IMR-90 (cell line): ENCODE measurements at regions not wholly inside any gene's neighbourhood (a gene's known extent, or its start where the extent isn't known, plus 50 kb on each side); places are given as distances from the start of the nearest gene placed in this dataset.
"Not testable (repeated sequence)": the region's sequence is repeated elsewhere in the genome, so short reads cannot be mapped to it uniquely, and the experiment has no call there.

Experiments
- ATAC-seq: fragments of 200-7000 bp; cut with Tn5 transposase; 2 replicates; pipeline ENCODE4 v1.9.1; 2020; ENCODE audit warnings: low read depth, mild to moderate bottlenecking, moderate library complexity
- BruUV-seq: library from RNA; stranded (reverse); fragments of 400-500 nt; replicated peaks from 2 replicates; lab custom pipeline; 2021; lab: Mats Ljungman, UMichigan
- CTCF ChIA-PET: fragments of 300-600 bp; formaldehyde crosslinking; extraction: SDS; loops from one replicate; lab custom pipeline; 2021; ENCODE audit warnings: antibody characterized with exemption; lab: Yijun Ruan, JAX
- POLR2A ChIA-PET: fragments of 300-600 bp; sonication (Branson Sonifier 250); formaldehyde crosslinking; loops from one replicate; lab custom pipeline; 2022; ENCODE audit warnings: antibody characterized with exemption; ENCODE audit not compliant: unreplicated experiment; lab: Charles Lee
- DNase-seq: peaks from one replicate; pipeline ENCODE4 v3.0.0; 2013
- H2AFZ ChIP-seq: replicated peaks from 2 replicates; pipeline ENCODE3; 2013; ENCODE audit warnings: low read length, mild to moderate bottlenecking; ENCODE audit not compliant: poor library complexity
- H2AK5ac ChIP-seq: 2 replicates; pipeline ENCODE4 v1.6.1; 2013; ENCODE audit warnings: low read depth, low read length, inconsistent platforms
- H2AK9ac ChIP-seq: replicated peaks from 2 replicates; pipeline ENCODE3; 2013; ENCODE audit warnings: mild to moderate bottlenecking, low read depth, low read length, moderate library complexity; ENCODE audit not compliant: poor library complexity
- H2BK120ac ChIP-seq: 2 replicates; pipeline ENCODE4 v1.6.1; 2013; ENCODE audit warnings: low read depth, low read length, inconsistent platforms
- H2BK15ac ChIP-seq: 3 replicates; pipeline ENCODE4 v1.6.1; 2013; ENCODE audit warnings: low read depth, low read length, inconsistent platforms
- H2BK20ac ChIP-seq: 2 replicates; pipeline ENCODE4 v1.6.1; 2013; ENCODE audit warnings: low read depth, mild to moderate bottlenecking, inconsistent platforms, low read length, moderate library complexity
- H2BK5ac ChIP-seq: 2 replicates; pipeline ENCODE4 v1.6.1; 2013; ENCODE audit warnings: mild to moderate bottlenecking, low read depth, low read length, inconsistent platforms; ENCODE audit not compliant: poor library complexity, severe bottlenecking
- H3K14ac ChIP-seq: replicated peaks from 2 replicates; pipeline ENCODE4 v1.6.1; 2013; ENCODE audit warnings: low read depth, low read length, inconsistent platforms
- H3K18ac ChIP-seq: 2 replicates; pipeline ENCODE4 v1.6.1; 2013; ENCODE audit warnings: low read depth, low read length, control low read depth
- H3K23ac ChIP-seq: 2 replicates; pipeline ENCODE4 v1.6.1; 2013; ENCODE audit warnings: low read depth, low read length, inconsistent platforms
- H3K27ac ChIP-seq: 2 replicates; pipeline ENCODE4 v1.5.1; 2013; ENCODE audit warnings: mild to moderate bottlenecking, control low read depth, low read length; ENCODE audit not compliant: insufficient read depth
- H3K27me3 ChIP-seq: 2 replicates; pipeline ENCODE4 v1.6.1; 2013; ENCODE audit warnings: low read length; ENCODE audit not compliant: control insufficient read depth, insufficient read depth
- H3K36me3 ChIP-seq: 2 replicates; pipeline ENCODE4 v1.6.1; 2013; ENCODE audit warnings: low read length, mixed read lengths; ENCODE audit not compliant: control insufficient read depth, insufficient read depth
- H3K4ac ChIP-seq: 2 replicates; pipeline ENCODE4 v1.6.1; 2013; ENCODE audit warnings: low read depth, low read length, inconsistent platforms
- H3K4me1 ChIP-seq: 2 replicates; pipeline ENCODE4 v1.6.1; 2013; ENCODE audit warnings: low read length, mixed read lengths; ENCODE audit not compliant: control insufficient read depth, insufficient read depth
- H3K4me2 ChIP-seq: 2 replicates; pipeline ENCODE4 v1.6.1; 2013; ENCODE audit warnings: low read depth, mild to moderate bottlenecking, control low read depth, low read length, moderate library complexity
- H3K4me3 ChIP-seq: 2 replicates; pipeline ENCODE4 v1.5.1; 2013; ENCODE audit warnings: low read depth, mild to moderate bottlenecking, control low read depth, low read length, moderate library complexity; ENCODE audit not compliant: insufficient read depth
- H3K56ac ChIP-seq: 2 replicates; pipeline ENCODE4 v1.6.1; 2013; ENCODE audit warnings: low read length, inconsistent platforms; ENCODE audit not compliant: insufficient read depth; ENCODE audit errors: extremely low read depth
- H3K79me1 ChIP-seq, 2 experiments: 2 replicates each; pipeline ENCODE4 v1.6.1; 2013; ENCODE audit warnings: low read length in 2 of 2, inconsistent platforms in 1 of 2, low read depth in 1 of 2
- H3K9ac ChIP-seq: 2 replicates; pipeline ENCODE4 v1.6.1; 2013; ENCODE audit warnings: low read depth, low read length, control low read depth
- H3K9me1 ChIP-seq: 2 replicates; pipeline ENCODE4 v1.6.1; 2013; ENCODE audit warnings: low read length, inconsistent platforms; ENCODE audit not compliant: insufficient read depth
- H3K9me3 ChIP-seq: 2 replicates; pipeline ENCODE4 v1.6.1; 2013; ENCODE audit warnings: low read length; ENCODE audit not compliant: control insufficient read depth, insufficient read depth
- H4K20me1 ChIP-seq: 2 replicates; pipeline ENCODE4 v1.6.1; 2013; ENCODE audit warnings: low read length, inconsistent platforms; ENCODE audit not compliant: insufficient read depth
- H4K5ac ChIP-seq: 2 replicates; pipeline ENCODE4 v1.6.1; 2013; ENCODE audit warnings: mild to moderate bottlenecking, low read depth, low read length, control low read depth
- H4K8ac ChIP-seq, 2 experiments: 2 replicates each; pipeline ENCODE4 v1.6.1; 2013; ENCODE audit warnings: low read depth in 2 of 2, low read length in 2 of 2, control low read depth in 1 of 2, inconsistent platforms in 1 of 2
- H4K91ac ChIP-seq: 2 replicates; pipeline ENCODE4 v1.6.1; 2013; ENCODE audit warnings: low read depth, low read length, inconsistent platforms; ENCODE audit not compliant: insufficient read depth
- WGBS, 2 experiments: methylation state at CpG; one replicate each; pipeline versions ENCODE4 v1.1.5 to v1.1.7; 2013; ENCODE audit warnings: missing lambda C conversion rate in 2 of 2; ENCODE audit not compliant: insufficient read length in 1 of 2; ENCODE audit errors: extremely low coverage in 2 of 2; 5-methylcytosine and 5-hydroxymethylcytosine counted together
- dilution Hi-C: fragments of 300-500 bp; cut with HindIII; formaldehyde crosslinking; loops from one replicate; pipeline ENCODE4 v1.14.3; 2018; ENCODE audit warnings: low sequenced_read_pairs; ENCODE audit not compliant: unreplicated experiment
- in situ Hi-C: fragments of 300-500 bp; cut with MboI; formaldehyde crosslinking; loops from 3 replicates; pipeline ENCODE4 v1.14.3; 2019; ENCODE audit warnings: low sequenced_read_pairs, inconsistent platforms, mixed read lengths
- intact Hi-C: fragments of 100-400 bp; cut with micrococcal nuclease; formaldehyde crosslinking; loops from 2 replicates; pipeline ENCODE4 v1.10.0; 2022

DNA sequence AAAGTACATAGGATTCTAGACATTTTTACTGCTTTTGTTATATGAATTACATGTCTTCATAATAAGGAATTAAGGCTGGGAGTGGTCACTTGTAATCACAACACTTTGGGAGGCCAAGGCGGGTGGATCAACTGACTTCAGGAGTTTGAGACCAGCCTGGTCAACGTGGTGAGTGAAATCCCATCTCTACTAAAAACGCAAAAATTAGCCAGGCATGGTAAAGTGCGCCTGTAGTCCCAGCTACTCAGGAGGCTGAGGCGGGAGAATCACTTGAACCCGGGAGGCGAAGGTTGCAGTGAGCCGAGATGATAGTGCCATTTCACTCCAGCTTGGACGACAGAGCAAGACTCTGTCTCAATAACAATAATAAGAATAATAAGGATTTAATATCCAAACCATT, 663.8 kb upstream of the TPTE start:
- H3K79me1 ChIP-seq, H2AK9ac ChIP-seq, H4K20me1 ChIP-seq, H3K18ac ChIP-seq, dilution Hi-C loops, H3K9ac ChIP-seq, H2BK5ac ChIP-seq, H4K5ac ChIP-seq, in situ Hi-C loops, H4K8ac ChIP-seq, H3K27me3 ChIP-seq, H3K56ac ChIP-seq, intact Hi-C loops, H4K91ac ChIP-seq, H3K23ac ChIP-seq, POLR2A ChIA-PET, H3K4me2 ChIP-seq, H2AK5ac ChIP-seq, BruUV-seq, H3K9me3 ChIP-seq, ATAC-seq, H3K4me1 ChIP-seq, H2BK120ac ChIP-seq, H3K4ac ChIP-seq, H3K27ac ChIP-seq, DNase-seq, H2BK15ac ChIP-seq, H2AFZ ChIP-seq, CTCF ChIA-PET, H3K4me3 ChIP-seq, H3K36me3 ChIP-seq, H3K14ac ChIP-seq, H2BK20ac ChIP-seq, H3K9me1 ChIP-seq: not testable (repeated sequence)
- no CpG with 5 or more reads among the region's 9 CpGs for WGBS, 2 experiments

DNA sequence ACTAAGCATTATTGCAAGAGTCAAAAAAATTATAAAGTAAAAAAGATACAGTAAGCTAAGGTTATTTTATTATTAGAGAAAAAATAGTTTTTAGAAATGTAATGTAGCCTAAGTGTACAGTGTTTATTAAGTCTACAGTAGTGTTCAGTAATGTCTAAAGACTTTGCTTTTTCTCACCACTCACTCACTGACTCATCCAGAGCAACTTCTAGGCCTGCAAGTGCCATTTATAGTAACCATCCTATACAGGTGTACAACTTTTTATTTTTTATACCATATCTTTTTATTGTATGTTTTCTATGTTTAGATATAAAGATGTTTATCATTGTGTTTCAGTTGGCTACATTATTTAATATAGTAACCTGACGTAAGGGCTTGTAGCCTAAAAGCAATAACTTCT, 661.5 kb upstream of the TPTE start:
- H2BK120ac ChIP-seq, H3K4me3 ChIP-seq, H4K91ac ChIP-seq, H3K4ac ChIP-seq, H3K36me3 ChIP-seq, H4K8ac ChIP-seq, H3K4me2 ChIP-seq, H3K14ac ChIP-seq, dilution Hi-C loops, H3K9me3 ChIP-seq, H2AK9ac ChIP-seq, POLR2A ChIA-PET, H4K5ac ChIP-seq, H2AK5ac ChIP-seq, H3K9me1 ChIP-seq, H3K27ac ChIP-seq, H3K9ac ChIP-seq, H3K4me1 ChIP-seq, DNase-seq, BruUV-seq, in situ Hi-C loops, H2BK5ac ChIP-seq, H3K56ac ChIP-seq, H3K27me3 ChIP-seq, H3K23ac ChIP-seq, H2AFZ ChIP-seq, CTCF ChIA-PET, H3K79me1 ChIP-seq, ATAC-seq, H2BK15ac ChIP-seq, H3K18ac ChIP-seq, H4K20me1 ChIP-seq, intact Hi-C loops, H2BK20ac ChIP-seq: not testable (repeated sequence)
- no CpG with 5 or more reads among the region's 1 CpG for WGBS, 2 experiments
